ENCODE measurements at regions not wholly inside any gene's neighbourhood (a gene's known extent, or its start where the extent isn't known, plus 50 kb on each side); places are given as distances from the start of the nearest gene placed in this dataset.

DNA sequence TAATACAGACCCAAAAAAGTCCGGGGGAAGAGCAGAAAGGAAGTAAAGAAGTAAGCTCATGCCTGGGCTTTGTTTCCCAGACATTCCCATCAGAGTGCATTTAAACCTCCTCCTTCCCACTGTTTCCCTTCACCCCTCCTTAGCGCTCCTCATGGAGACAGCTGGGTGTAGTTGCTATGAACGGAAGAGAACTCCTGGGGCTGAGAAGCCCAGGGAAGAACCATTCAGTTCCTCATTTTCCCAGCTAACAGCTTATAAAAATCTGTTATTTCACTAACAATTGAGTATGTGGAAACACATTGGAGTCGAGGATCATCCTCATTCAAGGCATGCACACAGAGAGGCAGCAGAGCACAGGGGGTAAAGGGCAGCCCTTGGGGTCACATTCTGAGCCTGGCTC, 299.3 kb downstream of the SHQ1 start:
- TF ChIP-seq, protein P1, sequence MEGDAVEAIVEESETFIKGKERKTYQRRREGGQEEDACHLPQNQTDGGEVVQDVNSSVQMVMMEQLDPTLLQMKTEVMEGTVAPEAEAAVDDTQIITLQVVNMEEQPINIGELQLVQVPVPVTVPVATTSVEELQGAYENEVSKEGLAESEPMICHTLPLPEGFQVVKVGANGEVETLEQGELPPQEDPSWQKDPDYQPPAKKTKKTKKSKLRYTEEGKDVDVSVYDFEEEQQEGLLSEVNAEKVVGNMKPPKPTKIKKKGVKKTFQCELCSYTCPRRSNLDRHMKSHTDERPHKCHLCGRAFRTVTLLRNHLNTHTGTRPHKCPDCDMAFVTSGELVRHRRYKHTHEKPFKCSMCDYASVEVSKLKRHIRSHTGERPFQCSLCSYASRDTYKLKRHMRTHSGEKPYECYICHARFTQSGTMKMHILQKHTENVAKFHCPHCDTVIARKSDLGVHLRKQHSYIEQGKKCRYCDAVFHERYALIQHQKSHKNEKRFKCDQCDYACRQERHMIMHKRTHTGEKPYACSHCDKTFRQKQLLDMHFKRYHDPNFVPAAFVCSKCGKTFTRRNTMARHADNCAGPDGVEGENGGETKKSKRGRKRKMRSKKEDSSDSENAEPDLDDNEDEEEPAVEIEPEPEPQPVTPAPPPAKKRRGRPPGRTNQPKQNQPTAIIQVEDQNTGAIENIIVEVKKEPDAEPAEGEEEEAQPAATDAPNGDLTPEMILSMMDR (IDR thresholded peaks at IDR 0.05; ENCODE audit: extremely low read depth in 1 of 2, insufficient read depth in 1 of 2, low read depth in 1 of 2, low read length in 2 of 2), result no peak
- TF ChIP-seq POLR2AphosphoS5 (IDR thresholded peaks at IDR 0.05; ENCODE audit: insufficient read depth, low read depth, low read length), result no peak
- no peak for TF ChIP-seq POLR2A (IDR thresholded peaks at IDR 0.05; ENCODE audit: low read depth, low read length)
- TF ChIP-seq EZH2 (IDR thresholded peaks at IDR 0.05; ENCODE audit: borderline replicate concordance, low read depth, low read length, severe bottlenecking), result no peak

Data from endothelial cell of umbilical vein (primary cell).